22Rv1 (cell line): ENCODE measurements at regions not wholly inside any gene's neighbourhood (a gene's known extent, or its start where the extent isn't known, plus 50 kb on each side); places are given as distances from the start of the nearest gene placed in this dataset.

Experiments
- H3K27ac ChIP-seq: fragments of 450-650 bp; 2 replicates; pipeline ENCODE4 v1.5.1; 2017
- ZFX ChIP-seq: fragments of 450-650 bp; IDR thresholded peaks from 2 replicates; pipeline ENCODE4 v1.6.1; 2017; ENCODE audit warnings: antibody characterized with exemption, borderline replicate concordance
- TF ChIP-seq, protein P1 (sequence below): fragments of 450-650 bp; IDR thresholded peaks from 2 replicates; pipeline ENCODE4 v1.5.1; 2017; ENCODE audit warnings: mild to moderate bottlenecking

DNA sequence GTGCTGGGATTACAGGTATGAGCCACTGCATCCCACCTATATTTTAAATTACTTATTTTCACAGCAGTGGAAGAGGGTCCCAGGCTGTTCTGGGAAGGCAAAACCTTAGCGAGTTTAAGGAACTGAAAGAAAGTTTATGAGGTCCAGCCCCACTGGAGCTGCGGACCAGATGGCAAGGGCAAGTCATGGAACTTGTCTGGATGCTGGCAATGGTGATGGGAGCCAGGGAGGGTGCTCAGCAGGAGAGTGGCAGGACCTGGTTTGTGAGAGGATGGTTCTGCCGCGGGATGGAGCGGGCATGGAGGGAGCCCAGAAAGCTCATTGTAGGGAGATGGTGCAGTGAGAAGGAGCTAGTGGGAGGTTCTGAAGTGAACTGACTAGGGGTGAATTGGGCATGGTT, 50.6 kb upstream of the SLC45A1 start:
- no peak for TF ChIP-seq ZFX
- TF ChIP-seq, protein P1, sequence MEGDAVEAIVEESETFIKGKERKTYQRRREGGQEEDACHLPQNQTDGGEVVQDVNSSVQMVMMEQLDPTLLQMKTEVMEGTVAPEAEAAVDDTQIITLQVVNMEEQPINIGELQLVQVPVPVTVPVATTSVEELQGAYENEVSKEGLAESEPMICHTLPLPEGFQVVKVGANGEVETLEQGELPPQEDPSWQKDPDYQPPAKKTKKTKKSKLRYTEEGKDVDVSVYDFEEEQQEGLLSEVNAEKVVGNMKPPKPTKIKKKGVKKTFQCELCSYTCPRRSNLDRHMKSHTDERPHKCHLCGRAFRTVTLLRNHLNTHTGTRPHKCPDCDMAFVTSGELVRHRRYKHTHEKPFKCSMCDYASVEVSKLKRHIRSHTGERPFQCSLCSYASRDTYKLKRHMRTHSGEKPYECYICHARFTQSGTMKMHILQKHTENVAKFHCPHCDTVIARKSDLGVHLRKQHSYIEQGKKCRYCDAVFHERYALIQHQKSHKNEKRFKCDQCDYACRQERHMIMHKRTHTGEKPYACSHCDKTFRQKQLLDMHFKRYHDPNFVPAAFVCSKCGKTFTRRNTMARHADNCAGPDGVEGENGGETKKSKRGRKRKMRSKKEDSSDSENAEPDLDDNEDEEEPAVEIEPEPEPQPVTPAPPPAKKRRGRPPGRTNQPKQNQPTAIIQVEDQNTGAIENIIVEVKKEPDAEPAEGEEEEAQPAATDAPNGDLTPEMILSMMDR, result no peak
- H3K27ac ChIP-seq, result no peak overlapping the region

DNA sequence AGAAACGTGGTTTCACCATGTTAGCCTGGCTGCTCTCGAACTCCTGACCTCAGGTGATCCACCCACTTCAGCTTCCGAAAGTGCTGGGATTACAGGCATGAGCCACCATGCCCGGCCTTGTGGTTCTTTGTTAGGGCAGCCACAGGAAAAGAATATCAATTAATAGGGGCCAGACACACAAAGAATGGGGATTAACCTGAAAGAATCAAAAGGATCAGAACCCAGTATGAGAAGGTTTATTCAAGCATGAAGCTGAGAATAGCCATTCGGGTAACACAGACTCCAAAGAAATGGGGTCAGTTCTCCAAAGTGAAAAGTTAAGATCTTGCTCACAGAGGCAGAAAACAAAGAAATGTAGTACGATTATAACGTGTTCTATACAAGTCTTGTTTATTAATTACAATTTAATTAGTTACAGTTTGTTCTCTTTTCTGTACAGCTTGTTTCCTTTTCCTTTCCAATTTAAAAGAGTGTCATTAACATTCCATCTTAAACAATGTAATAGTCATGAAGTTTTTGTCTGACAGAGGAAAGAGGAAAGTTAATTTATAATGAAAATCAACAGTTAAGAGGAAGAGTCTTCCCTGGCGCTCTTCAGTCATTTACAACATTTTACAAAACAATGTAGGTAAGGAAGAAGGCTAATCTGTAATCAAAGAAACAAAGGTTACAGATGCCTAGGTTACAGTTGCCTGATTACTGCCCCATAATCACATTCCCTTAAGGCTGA, 51.3 kb upstream of the SLC45A1 start:
- TF ChIP-seq ZFX, result no peak
- TF ChIP-seq, protein P1, result no peak
- H3K27ac ChIP-seq, result no peak overlapping the region

DNA sequence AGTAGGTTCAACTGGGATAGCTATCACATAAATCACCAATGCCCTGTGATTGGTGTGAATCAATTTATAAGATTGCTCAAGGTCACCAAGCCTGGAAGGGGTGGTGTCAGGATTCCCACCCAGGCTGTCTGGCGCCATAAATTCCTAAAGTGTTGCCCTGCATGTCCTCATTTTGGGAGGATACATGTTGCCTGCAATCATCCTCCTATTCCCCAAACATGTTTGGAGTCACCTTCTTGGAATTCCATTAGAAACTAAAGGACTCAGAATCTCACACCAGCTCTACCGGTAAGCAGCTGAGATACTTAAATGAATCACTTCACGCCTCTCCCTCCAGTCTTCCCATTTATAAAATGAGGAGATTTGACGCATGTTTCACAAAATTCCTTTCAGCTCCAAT, 54.1 kb upstream of the SLC45A1 start:
- TF ChIP-seq, protein P1, result no peak
- no peak for TF ChIP-seq ZFX

DNA sequence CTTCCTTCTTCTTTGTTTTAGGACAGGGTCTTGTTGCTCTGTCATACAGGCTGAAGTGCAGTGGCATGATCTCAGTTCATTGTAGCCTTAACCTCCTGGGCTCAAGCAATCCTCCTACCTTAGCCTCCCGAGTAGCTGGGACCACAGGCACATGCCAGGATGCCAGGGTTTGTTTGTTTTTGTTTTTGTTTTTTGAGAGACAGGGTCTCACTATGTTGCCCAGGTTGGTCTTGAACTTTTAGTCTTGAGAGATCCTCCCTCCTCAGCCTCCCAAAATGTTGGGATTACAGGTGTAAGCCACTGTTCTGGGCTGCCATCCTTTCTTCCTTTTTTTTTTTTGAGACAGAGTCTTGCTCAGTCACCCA, 56.5 kb upstream of the SLC45A1 start:
- TF ChIP-seq, protein P1, result no peak
- TF ChIP-seq ZFX, result no peak

More for the DNA sequence above, 54.1 kb upstream of the SLC45A1 start:
- H3K27ac ChIP-seq, result no peak overlapping the region

DNA sequence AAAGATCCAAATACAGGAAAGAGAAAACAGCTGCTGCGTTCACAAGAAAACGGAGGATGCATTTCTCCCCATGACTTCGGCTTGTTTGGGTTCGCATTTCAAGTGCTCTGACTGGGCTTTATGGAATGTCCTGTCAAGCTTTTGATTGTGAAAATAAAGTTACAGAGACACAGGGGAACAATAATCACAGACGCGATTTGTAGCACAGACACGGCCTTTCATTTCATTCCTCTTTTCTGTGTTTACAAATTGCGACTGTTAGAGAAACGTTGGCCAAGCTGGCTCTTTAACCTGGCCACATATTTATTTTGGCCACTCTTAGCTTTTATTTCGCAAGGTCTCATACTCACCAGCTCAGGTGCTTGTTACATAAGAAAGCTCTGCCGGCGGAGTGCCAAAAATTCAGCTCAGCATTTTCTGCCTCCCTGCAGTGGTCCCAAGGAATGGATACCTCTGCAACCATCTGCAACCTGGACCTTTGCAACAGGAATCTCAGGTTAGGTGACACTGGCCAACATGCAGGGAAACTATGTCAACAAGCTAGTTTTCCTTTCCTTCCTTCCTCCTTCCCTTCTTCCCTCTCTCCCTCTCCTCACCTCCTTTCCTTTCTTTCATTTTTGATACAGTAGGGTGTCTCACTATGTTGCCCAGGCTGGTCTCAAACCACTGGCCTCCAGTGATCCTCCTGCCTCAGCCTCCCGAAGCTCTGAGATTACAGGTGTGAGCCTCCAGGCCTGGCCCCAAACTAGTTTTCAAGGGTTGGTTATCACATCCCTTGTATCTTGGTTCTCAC, 58.2 kb upstream of the SLC45A1 start:
- peak overlapping the region; percentile 86 for H3K27ac ChIP-seq
- TF ChIP-seq ZFX, result no peak
- TF ChIP-seq, protein P1, result no peak

More for the DNA sequence above, 56.5 kb upstream of the SLC45A1 start:
- no peak overlapping the region for H3K27ac ChIP-seq

DNA sequence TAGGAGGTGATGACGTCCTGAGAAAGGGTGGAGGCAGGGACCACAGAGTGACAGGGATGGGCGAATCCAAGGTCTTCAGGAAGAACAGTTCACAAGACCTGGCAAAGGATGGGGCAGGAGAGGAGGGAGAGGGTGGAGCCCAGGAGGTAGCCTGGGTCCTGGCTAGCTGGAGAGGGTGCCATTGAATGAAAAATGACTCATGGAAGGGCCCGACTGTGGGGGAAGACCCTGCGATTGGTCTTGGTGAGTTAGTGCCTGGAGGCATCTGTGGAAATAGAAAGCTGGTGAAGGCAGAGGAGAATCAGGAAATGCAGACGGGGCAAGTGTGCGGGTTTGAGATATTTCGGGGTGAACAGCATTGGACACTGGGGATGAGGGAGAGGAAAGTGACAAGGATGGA, 60.3 kb upstream of the SLC45A1 start:
- no peak overlapping the region for H3K27ac ChIP-seq

More for the DNA sequence above, 60.3 kb upstream of the SLC45A1 start:
- TF ChIP-seq, protein P1, result no peak
- TF ChIP-seq ZFX, result no peak
